SK-N-DZ (cell line): ENCODE measurements at regions not wholly inside any gene's neighbourhood (a gene's known extent, or its start where the extent isn't known, plus 50 kb on each side); places are given as distances from the start of the nearest gene placed in this dataset.
"Not testable (repeated sequence)": the region's sequence is repeated elsewhere in the genome, so short reads cannot be mapped to it uniquely, and the experiment has no call there.

ENCODE experiments used
- DNase-seq: peaks from one replicate; pipeline ENCODE4 v3.0.0-alpha.2; 2015; ENCODE audit warnings: low spot score

GRCh38 chr6:90892271-90892670 lies 305.4 kb upstream of the MAP3K7 start:
- DNase-seq = peak; percentile 81

- DNase-seq = no peak
These were observed 304.5 kb upstream of the MAP3K7 start for GRCh38 chr6:90891355-90891754.

GRCh38 chr6:90890683-90891330 lies 303.9 kb upstream of the MAP3K7 start:
- no peak for DNase-seq

- no peak for DNase-seq
These were observed 300.9 kb upstream of the MAP3K7 start for GRCh38 chr6:90887764-90888163.

- DNase-seq = no peak
These were observed 298.8 kb upstream of the MAP3K7 start for GRCh38 chr6:90885611-90886056.

GRCh38 chr6:90885137-90885536 lies 298.3 kb upstream of the MAP3K7 start:
- not testable (repeated sequence) for DNase-seq

GRCh38 chr6:90877616-90878015 lies 290.7 kb upstream of the MAP3K7 start:
- DNase-seq = no peak

GRCh38 chr6:90874931-90875330 lies 288.1 kb upstream of the MAP3K7 start:
- no peak for DNase-seq

- no peak for DNase-seq
These were observed 286.1 kb upstream of the MAP3K7 start for GRCh38 chr6:90872981-90873380.

- DNase-seq = no peak
These were observed 283.7 kb upstream of the MAP3K7 start for GRCh38 chr6:90870561-90870960.

GRCh38 chr6:90868656-90869055 lies 281.8 kb upstream of the MAP3K7 start:
- no peak for DNase-seq

GRCh38 chr6:90868256-90868655 lies 281.4 kb upstream of the MAP3K7 start:
- no peak for DNase-seq

- DNase-seq = no peak
These were observed 278.6 kb upstream of the MAP3K7 start for GRCh38 chr6:90865513-90865912.

GRCh38 chr6:90863043-90863442 lies 276.2 kb upstream of the MAP3K7 start:
- no peak for DNase-seq

- DNase-seq = no peak
These were observed 274.1 kb upstream of the MAP3K7 start for GRCh38 chr6:90860822-90861601.

GRCh38 chr6:90859612-90860011 lies 272.7 kb upstream of the MAP3K7 start:
- DNase-seq = peak; percentile 77

GRCh38 chr6:90859056-90859455 lies 272.2 kb upstream of the MAP3K7 start:
- no peak for DNase-seq

GRCh38 chr6:90849686-90850085 lies 262.8 kb upstream of the MAP3K7 start:
- no peak for DNase-seq

- no peak for DNase-seq
These were observed 260.0 kb upstream of the MAP3K7 start for GRCh38 chr6:90846824-90847223.

- no peak for DNase-seq
These were observed 248.8 kb upstream of the MAP3K7 start for GRCh38 chr6:90835596-90836212.

GRCh38 chr6:90829311-90829710 lies 242.4 kb upstream of the MAP3K7 start:
- no peak for DNase-seq

- no peak for DNase-seq
These were observed 233.6 kb upstream of the MAP3K7 start for GRCh38 chr6:90820436-90820835.

- no peak for DNase-seq
These were observed 232.6 kb upstream of the MAP3K7 start for GRCh38 chr6:90819483-90819882.
